ENCODE measurements at regions not wholly inside any gene's neighbourhood (a gene's known extent, or its start where the extent isn't known, plus 50 kb on each side); places are given as distances from the start of the nearest gene placed in this dataset.

GRCh38 chr12:131348646-131349045 lies 362.2 kb upstream of the SFSWAP start:
- no peak overlapping the region for H3K4me3 Mint-ChIP-seq (ENCODE audit: unreplicated experiment)

GRCh38 chr12:131349397-131350127 lies 361.3 kb upstream of the SFSWAP start:
- Mint-ChIP-seq H3K27ac (ENCODE audit: low read depth, unreplicated experiment) (no peak overlapping the region), H3K36me3 (ENCODE audit: insufficient read depth, unreplicated experiment) (no peaks in the 10 kb centered on the region), H3K4me1 (ENCODE audit: insufficient read depth, unreplicated experiment) (no peaks in the 10 kb centered on the region), H3K27me3 (ENCODE audit: insufficient read depth, unreplicated experiment) (peaks cover 38% of the 10 kb centered on the region), H3K9me3 (ENCODE audit: unreplicated experiment) (no peaks in the 10 kb centered on the region), H3K4me3 (ENCODE audit: unreplicated experiment) (no peak overlapping the region)
- POLR2A ChIA-PET = no interaction called here
- CTCF ChIA-PET = no interaction called here
- intact Hi-C loops (cut with micrococcal nuclease) = no loop called here
- no TSS peak for BruUV-seq (replicated peaks)
- TF ChIP-seq CTCF (IDR thresholded peaks at IDR 0.05; ENCODE audit: unreplicated experiment) = no peak
- DNase-seq (ENCODE audit: unreplicated experiment) = no peak

More at GRCh38 chr12:131348646-131349045, 362.2 kb upstream of the SFSWAP start:
- H3K27me3 Mint-ChIP-seq (ENCODE audit: insufficient read depth, unreplicated experiment) = peaks cover 38% of the 10 kb centered on the region
- TF ChIP-seq CTCF (IDR thresholded peaks at IDR 0.05; ENCODE audit: unreplicated experiment) = no peak
- intact Hi-C loops (cut with micrococcal nuclease) = no loop called here
- no peak overlapping the region for H3K27ac Mint-ChIP-seq (ENCODE audit: low read depth, unreplicated experiment)
- no peaks in the 10 kb centered on the region for H3K36me3 Mint-ChIP-seq (ENCODE audit: insufficient read depth, unreplicated experiment)
- DNase-seq (ENCODE audit: unreplicated experiment) = no peak
- H3K4me1 Mint-ChIP-seq (ENCODE audit: insufficient read depth, unreplicated experiment) = no peaks in the 10 kb centered on the region
- CTCF ChIA-PET = no interaction called here
- no TSS peak for BruUV-seq (replicated peaks)
- H3K9me3 Mint-ChIP-seq (ENCODE audit: unreplicated experiment) = no peaks in the 10 kb centered on the region
- POLR2A ChIA-PET = no interaction called here

- DNase-seq (ENCODE audit: unreplicated experiment) = no peak
- no peak for TF ChIP-seq CTCF (IDR thresholded peaks at IDR 0.05; ENCODE audit: unreplicated experiment)
- Mint-ChIP-seq H3K4me1 (ENCODE audit: insufficient read depth, unreplicated experiment) (no peaks in the 10 kb centered on the region), H3K27me3 (ENCODE audit: insufficient read depth, unreplicated experiment) (peaks cover 41% of the 10 kb centered on the region), H3K9me3 (ENCODE audit: unreplicated experiment) (no peaks in the 10 kb centered on the region), H3K36me3 (ENCODE audit: insufficient read depth, unreplicated experiment) (no peaks in the 10 kb centered on the region), H3K27ac (ENCODE audit: low read depth, unreplicated experiment) (no peak overlapping the region), H3K4me3 (ENCODE audit: unreplicated experiment) (no peak overlapping the region)
- BruUV-seq (replicated peaks) = no TSS peak
- intact Hi-C loops (cut with micrococcal nuclease) = no loop called here
- CTCF ChIA-PET = no interaction called here
- POLR2A ChIA-PET = no interaction called here
Measured at GRCh38 chr12:131350943-131351318, 360.0 kb upstream of the SFSWAP start.

GRCh38 chr12:131351319-131352028 lies 359.4 kb upstream of the SFSWAP start:
- intact Hi-C loops (cut with micrococcal nuclease) = no loop called here
- Mint-ChIP-seq H3K27ac (ENCODE audit: low read depth, unreplicated experiment) (no peak overlapping the region), H3K4me3 (ENCODE audit: unreplicated experiment) (no peak overlapping the region), H3K27me3 (ENCODE audit: insufficient read depth, unreplicated experiment) (peaks cover 47% of the 10 kb centered on the region), H3K4me1 (ENCODE audit: insufficient read depth, unreplicated experiment) (no peaks in the 10 kb centered on the region), H3K36me3 (ENCODE audit: insufficient read depth, unreplicated experiment) (no peaks in the 10 kb centered on the region), H3K9me3 (ENCODE audit: unreplicated experiment) (no peaks in the 10 kb centered on the region)
- ChIA-PET POLR2A (no interaction called here), CTCF (no interaction called here)
- TF ChIP-seq CTCF (IDR thresholded peaks at IDR 0.05; ENCODE audit: unreplicated experiment) = no peak
- DNase-seq (ENCODE audit: unreplicated experiment) = no peak
- no TSS peak for BruUV-seq (replicated peaks)

Measured in MCF 10A (cell line).